Muscle layer of colon (tissue), 2 donors: ENCODE measurements at regions not wholly inside any gene's neighbourhood (a gene's known extent, or its start where the extent isn't known, plus 50 kb on each side); places are given as distances from the start of the nearest gene placed in this dataset.
"Not testable (repeated sequence)": the region's sequence is repeated elsewhere in the genome, so short reads cannot be mapped to it uniquely, and the experiment has no call there.

Experiments used
- H3K27ac ChIP-seq: one replicate; pipeline ENCODE4 v1.7.0; 2013; ENCODE audit warnings: low read depth, mild to moderate bottlenecking, low read length, moderate library complexity
- H3K27me3 ChIP-seq, 2 donors: one replicate each; pipeline ENCODE4 v1.7.0; 2013; ENCODE audit warnings: low read length in 2 of 2, mild to moderate bottlenecking in 2 of 2; ENCODE audit not compliant: insufficient read depth in 2 of 2, control insufficient read depth in 1 of 2
- H3K36me3 ChIP-seq: one replicate; pipeline ENCODE4 v1.7.0; 2013; ENCODE audit warnings: mild to moderate bottlenecking, low read length; ENCODE audit not compliant: insufficient read depth
- H3K4me1 ChIP-seq: one replicate; pipeline ENCODE4 v1.7.0; 2013; ENCODE audit warnings: mild to moderate bottlenecking, low read length; ENCODE audit not compliant: insufficient read depth
- H3K4me3 ChIP-seq, 2 donors: one replicate each; pipeline ENCODE4 v1.7.0; 2013; ENCODE audit warnings: low read length in 2 of 2, low read depth in 1 of 2, mild to moderate bottlenecking in 1 of 2, moderate library complexity in 1 of 2
- H3K9ac ChIP-seq: one replicate; pipeline ENCODE4 v1.7.0; 2013; ENCODE audit warnings: low read length
- H3K9me3 ChIP-seq: one replicate; pipeline ENCODE4 v1.7.0; 2013; ENCODE audit warnings: mild to moderate bottlenecking, low read length
- donor health status: abdominal sarcoma.
- donor health status: Adenocarcinoma of cecum.

DNA sequence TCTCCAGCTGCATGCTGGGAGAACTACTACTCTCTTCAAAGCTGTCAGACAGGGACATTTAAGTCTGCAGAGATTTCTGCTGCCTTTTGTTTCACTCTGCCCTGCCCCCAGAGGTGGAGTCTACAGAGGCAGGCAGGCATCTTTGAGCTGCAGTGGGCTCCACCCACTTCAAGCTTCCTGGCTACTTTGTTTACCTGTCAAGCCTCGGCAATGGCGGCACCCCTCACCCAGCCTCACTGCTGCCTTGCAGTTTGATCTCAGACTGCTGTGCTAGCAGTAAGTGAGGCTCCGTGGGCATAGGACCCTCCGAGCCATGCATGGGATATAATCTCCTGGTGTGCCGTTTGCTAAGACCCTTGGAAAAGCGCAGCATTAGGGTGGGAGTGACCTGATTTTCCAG is 61.7 kb downstream of the DMRTA1 start:
- not testable (repeated sequence) for H3K4me3 ChIP-seq, H3K9me3 ChIP-seq, H3K27ac ChIP-seq, H3K27me3 ChIP-seq, H3K4me1 ChIP-seq, H3K36me3 ChIP-seq, H3K9ac ChIP-seq

DNA sequence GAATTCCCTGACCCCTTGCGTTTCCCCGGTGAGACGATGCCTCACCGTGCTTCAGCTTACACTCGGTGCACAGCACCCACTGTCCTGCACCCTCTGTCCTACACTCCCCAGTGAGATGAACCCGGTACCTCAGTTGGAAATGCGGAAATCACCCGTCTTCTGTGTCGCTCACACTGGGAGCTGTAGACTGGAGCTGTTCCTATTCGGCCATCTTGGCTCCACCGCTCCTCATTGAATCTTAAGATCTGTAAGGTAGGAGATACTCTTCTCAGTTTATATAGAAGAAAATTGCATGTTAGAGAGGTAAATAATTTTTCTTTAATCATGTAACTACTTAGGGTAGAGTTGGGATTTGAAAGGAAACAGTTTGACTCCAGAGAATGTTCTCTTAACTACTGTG is 62.2 kb downstream of the DMRTA1 start:
- Histone ChIP-seq H3K4me1 (no peaks in the 10 kb centered on the region), H3K27me3 (no peaks in the 10 kb centered on the region), H3K9ac (no peak overlapping the region), H3K4me3 (no peak overlapping the region), H3K27ac (no peak overlapping the region), H3K9me3 (no peaks in the 10 kb centered on the region), H3K36me3 (no peaks in the 10 kb centered on the region)

DNA sequence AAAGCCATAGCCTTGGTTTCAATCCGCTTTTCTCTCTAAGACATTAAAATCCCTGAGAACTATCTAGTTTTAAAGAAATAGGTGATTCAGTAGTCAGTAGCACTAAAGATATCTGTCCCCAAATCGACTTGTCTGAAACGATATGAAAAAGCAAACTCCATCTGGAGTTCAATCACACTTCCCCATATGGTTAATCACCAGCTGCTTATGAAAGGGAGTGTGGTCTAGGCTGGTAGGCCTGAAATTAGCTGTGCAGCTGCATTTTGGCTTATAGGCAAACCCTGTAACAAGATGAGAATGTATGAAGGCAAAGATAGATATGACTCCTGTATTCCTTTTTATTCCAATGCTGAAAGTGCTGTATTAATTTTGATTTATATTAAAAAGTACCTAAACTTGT is 65.9 kb downstream of the DMRTA1 start:
- Histone ChIP-seq H3K9ac (no peak overlapping the region), H3K36me3 (no peaks in the 10 kb centered on the region), H3K4me3 (no peak overlapping the region), H3K4me1 (no peaks in the 10 kb centered on the region), H3K27ac (no peak overlapping the region), H3K27me3 (no peaks in the 10 kb centered on the region), H3K9me3 (no peaks in the 10 kb centered on the region)

DNA sequence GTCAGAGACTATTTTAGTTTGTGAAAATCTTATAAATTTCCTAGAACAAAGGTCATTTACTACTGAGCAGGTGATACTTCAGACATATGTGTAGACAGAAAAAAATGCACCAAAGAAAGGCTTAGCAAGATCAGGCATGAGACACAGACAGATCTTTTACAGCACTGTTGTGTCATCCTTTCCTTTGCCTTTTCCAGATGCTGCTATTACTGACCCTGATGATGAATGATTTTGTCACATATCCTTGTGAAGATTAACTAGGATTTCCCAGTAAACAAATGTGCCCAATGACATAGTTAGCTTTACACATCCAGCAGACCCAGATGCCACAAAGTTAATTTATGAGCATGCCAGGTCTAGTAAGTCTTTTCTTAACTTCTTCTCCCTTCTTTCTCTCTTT is 68.2 kb downstream of the DMRTA1 start:
- Histone ChIP-seq H3K9me3 (no peaks in the 10 kb centered on the region), H3K4me1 (no peaks in the 10 kb centered on the region), H3K9ac (no peak overlapping the region), H3K27me3 (no peaks in the 10 kb centered on the region), H3K27ac (no peak overlapping the region), H3K36me3 (no peaks in the 10 kb centered on the region), H3K4me3 (no peak overlapping the region)

DNA sequence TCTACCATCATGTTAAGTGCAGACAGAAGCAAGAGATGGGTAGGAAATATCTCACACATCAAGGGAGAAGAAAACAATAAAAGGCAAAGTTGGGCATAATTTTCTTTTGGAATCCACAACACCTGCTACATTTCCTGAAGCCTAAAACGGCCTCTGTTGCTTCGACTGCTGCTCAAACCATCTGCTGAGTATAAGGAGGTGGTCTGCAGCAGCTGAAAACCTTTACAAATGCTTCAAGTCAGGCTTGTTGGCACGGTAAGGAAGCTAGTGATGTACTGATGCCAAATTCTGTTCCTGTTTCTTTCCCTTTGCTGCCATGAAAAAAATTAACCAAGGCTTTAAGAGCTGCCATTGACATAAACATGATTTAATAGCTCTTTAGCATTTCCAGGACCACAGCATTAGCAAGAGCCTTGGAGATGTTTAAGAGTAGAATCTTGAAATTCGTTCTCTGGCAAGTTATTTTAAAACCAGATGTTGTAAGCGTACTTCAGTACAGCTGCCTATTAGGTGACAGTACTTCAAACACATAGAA is 75.6 kb downstream of the DMRTA1 start:
- H3K27me3 ChIP-seq: no peaks in the 10 kb centered on the region
- H3K27ac ChIP-seq: no peak overlapping the region
- no peaks in the 10 kb centered on the region for H3K9me3 ChIP-seq
- no peak overlapping the region for H3K9ac ChIP-seq
- no peaks in the 10 kb centered on the region for H3K4me1 ChIP-seq
- H3K4me3 ChIP-seq: no peak overlapping the region
- no peaks in the 10 kb centered on the region for H3K36me3 ChIP-seq

DNA sequence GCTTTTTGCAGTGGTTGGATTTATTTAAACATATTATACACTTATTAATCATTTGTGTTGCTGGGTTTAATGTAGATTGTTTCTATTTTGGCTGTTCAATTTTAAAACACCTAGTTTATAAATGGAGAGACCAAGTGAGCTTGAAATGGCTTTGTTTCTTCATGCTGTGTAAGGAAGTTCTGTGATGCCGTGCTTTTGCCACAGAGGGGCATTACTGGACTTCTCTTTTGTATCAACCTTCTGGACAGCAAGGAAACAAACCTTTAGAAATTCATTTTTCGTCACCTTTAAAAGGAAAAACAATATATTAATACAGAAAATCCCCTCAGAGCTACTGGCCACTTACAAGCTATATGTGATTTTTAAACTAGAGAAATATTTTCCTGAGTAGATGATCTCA is 81.9 kb downstream of the DMRTA1 start:
- Histone ChIP-seq H3K9me3 (no peaks in the 10 kb centered on the region), H3K9ac (no peak overlapping the region), H3K4me1 (no peaks in the 10 kb centered on the region), H3K36me3 (no peaks in the 10 kb centered on the region), H3K27me3 (no peaks in the 10 kb centered on the region), H3K4me3 (no peak overlapping the region), H3K27ac (no peak overlapping the region)

DNA sequence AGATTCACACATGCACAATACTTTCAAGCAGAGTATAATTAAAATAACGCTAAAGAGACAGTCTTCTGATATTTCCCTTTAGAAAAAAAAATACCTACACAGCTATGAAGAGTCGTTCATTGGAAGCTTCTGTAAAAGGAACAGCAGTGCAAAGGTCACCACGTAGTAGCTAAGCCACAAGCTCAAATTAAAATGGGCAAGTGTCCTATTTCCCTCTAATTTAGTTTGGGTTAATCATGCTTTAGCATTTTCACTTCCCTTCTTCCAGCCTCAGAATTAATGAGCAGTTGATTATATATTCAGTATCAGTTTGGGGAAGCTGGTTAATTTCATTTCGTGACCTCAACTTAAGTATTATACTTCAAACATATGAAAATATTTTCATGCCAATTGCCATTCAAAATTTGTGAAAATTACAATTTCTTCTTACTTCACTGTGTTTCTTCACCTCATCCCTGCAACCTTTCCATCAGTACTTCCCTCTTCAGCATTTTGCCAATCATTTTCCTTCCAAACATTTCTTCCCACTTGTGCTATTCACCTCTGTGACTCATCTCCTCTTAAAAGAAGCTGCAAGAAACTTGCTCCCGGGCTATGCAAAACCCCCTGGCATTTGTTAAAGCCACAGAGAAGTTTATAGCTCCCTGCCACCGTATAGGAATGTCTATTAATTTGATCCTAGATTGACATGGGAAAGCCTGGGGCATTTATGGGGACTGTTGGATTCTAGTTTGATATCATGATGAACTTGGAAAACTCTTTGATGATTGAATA is 83.0 kb downstream of the DMRTA1 start:
- Histone ChIP-seq H3K4me1 (no peaks in the 10 kb centered on the region), H3K9ac (no peak overlapping the region), H3K27me3 (no peaks in the 10 kb centered on the region), H3K9me3 (no peaks in the 10 kb centered on the region), H3K4me3 (no peak overlapping the region), H3K27ac (no peak overlapping the region), H3K36me3 (no peaks in the 10 kb centered on the region)

DNA sequence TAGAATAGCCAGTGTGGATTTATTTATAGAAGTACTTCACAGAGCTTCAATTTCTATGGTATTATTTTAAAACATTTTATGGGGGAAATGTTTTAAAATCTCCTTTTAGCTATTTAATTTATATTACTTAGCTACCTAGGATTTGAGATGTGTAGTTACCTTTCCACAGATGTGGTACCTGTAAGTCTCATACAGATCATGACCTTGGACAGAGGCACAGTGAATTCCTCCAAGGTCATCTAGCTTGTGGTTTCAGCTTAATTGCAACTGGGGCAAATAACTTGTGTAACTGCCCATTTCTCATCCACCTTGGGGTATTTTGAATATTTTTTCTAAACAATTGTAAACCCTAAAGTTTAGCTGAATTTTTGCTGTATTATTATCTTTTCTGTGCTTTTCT is 89.2 kb downstream of the DMRTA1 start:
- Histone ChIP-seq H3K36me3 (no peaks in the 10 kb centered on the region), H3K4me1 (no peaks in the 10 kb centered on the region), H3K9me3 (no peaks in the 10 kb centered on the region), H3K4me3 (no peak overlapping the region), H3K27ac (no peak overlapping the region), H3K27me3 (no peaks in the 10 kb centered on the region), H3K9ac (no peak overlapping the region)

DNA sequence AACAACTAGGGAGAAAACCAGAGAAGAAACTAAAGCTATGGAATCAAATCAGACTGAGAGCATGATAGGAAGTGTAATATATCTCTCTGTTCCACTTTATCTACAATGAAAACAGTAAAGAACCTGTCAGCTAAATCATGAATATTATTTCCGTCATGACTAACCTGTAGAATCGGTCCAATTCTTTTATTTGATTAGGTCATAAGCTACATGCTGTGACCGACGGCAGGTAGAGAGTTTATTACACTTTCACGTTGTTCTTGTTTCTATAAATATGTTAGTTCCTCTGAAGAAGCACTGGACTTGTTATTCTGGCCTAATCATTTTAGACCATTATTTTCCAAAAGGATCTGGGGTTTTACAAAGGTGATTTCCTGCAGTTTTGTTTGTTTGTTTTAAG is 91.1 kb downstream of the DMRTA1 start:
- Histone ChIP-seq H3K27ac (no peak overlapping the region), H3K4me1 (no peaks in the 10 kb centered on the region), H3K9me3 (no peaks in the 10 kb centered on the region), H3K27me3 (no peaks in the 10 kb centered on the region), H3K36me3 (no peaks in the 10 kb centered on the region), H3K9ac (no peak overlapping the region), H3K4me3 (no peak overlapping the region)

DNA sequence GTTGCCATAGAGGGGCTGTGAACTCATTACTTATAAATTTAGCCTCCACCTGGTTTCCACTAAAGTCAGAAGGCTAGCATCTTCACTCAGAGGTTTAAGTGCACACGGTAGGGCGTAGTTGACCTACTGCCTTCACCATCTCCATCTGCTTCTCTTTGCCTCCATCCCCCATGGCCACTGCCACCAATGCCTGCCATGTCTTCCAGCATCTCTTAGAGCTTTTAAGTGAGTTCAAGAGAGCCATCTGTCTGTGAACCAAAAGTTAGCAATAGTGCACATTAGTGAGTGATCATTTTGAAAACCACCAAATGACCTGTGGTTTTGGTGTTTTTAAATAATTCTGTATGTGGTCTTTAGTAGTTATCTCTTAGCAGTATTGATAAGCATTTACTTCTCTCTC is 102.0 kb downstream of the DMRTA1 start:
- Histone ChIP-seq H3K9ac (no peak overlapping the region), H3K27me3 (no peaks in the 10 kb centered on the region), H3K9me3 (no peaks in the 10 kb centered on the region), H3K4me3 (no peak overlapping the region), H3K4me1 (no peaks in the 10 kb centered on the region), H3K27ac (no peak overlapping the region), H3K36me3 (no peaks in the 10 kb centered on the region)

DNA sequence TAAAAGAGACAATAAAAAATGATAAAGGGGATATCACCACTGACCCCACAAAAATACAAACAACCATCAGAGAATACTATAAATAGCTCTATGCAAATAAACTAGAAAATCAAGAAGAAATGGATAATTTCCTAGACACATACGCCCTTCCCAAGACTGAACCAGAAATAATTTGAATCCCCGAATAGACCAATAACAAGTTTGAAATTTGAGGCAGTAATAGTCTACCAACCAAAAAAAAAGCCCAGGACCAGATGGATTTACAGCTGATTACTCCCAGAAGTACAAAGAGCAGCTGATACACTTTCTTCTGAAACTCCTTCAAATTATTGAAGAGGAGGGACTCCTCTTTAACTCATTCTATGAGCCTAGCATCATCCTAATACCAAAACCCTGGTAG is 128.1 kb downstream of the DMRTA1 start:
- no peak overlapping the region for H3K9ac ChIP-seq
- no peaks in the 10 kb centered on the region for H3K9me3 ChIP-seq
- H3K27me3 ChIP-seq: no peaks in the 10 kb centered on the region
- H3K27ac ChIP-seq: no peak overlapping the region
- no peaks in the 10 kb centered on the region for H3K36me3 ChIP-seq
- no peaks in the 10 kb centered on the region for H3K4me1 ChIP-seq
- H3K4me3 ChIP-seq: no peak overlapping the region

DNA sequence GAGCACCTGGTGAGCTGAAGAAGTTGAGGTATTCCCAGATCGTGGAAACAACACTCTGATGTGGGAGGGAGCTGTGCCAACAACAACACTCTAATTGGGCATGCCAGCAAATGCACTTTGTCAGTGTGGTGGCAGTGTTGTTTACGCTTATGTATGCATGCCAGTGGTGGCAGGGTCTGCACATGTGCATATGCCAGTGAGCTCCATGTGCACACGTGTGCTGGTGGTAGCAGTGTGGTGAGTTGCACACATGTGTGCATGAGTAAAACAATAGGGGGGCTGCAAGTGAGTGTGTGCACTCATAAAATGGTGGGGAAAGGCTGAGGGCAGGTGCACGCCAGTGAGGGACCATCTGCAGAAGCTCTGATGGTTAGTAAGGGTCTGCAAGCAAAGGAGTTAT is 134.2 kb downstream of the DMRTA1 start:
- H3K9ac ChIP-seq: no peak overlapping the region
- H3K36me3 ChIP-seq: no peaks in the 10 kb centered on the region
- no peak overlapping the region for H3K4me3 ChIP-seq
- H3K27ac ChIP-seq: no peak overlapping the region
- H3K27me3 ChIP-seq: no peaks in the 10 kb centered on the region
- H3K4me1 ChIP-seq: no peaks in the 10 kb centered on the region
- no peaks in the 10 kb centered on the region for H3K9me3 ChIP-seq
